Stimulated activated CD4-positive, alpha-beta T cell treated with anti-CD3 and anti-CD28 coated beads, Interleukin-12 subunit alpha, Interleukin-12 subunit beta, amount 100 ng/mL, for 24 hours (primary cell): ENCODE measurements at regions not wholly inside any gene's neighbourhood (a gene's known extent, or its start where the extent isn't known, plus 50 kb on each side); places are given as distances from the start of the nearest gene placed in this dataset.

ENCODE experiments used
- DNase-seq, 2 experiments: peaks; one replicate each; pipeline ENCODE4 v3.0.0-alpha.2; 2020; ENCODE audit warnings: low read depth in 2 of 2

- no peak for DNase-seq
Measured at GRCh38 chr6:28736121-28736520, 187.7 kb downstream of the TRIM27 start.

- no peak for DNase-seq
Measured at GRCh38 chr6:28737750-28738395, 185.9 kb downstream of the TRIM27 start.

DNA sequence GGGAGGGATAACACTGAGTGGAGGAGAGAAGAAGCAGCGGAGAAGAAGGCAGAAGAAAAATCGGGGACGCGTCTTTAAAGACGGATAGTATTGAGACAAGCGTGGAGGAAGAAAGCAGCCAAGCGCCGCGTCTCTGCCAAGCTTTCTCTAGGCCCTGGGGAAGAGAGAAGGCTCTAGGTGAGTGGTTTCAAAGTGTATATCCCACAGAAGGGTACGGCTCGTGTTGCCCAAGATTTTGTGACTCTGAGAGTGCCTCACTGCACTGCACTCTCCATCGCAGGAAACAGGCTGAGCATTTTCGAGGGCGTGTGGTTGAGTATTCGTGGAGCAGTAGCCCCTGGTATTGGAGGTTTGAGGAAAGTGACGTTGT lies 185.4 kb downstream of the TRIM27 start:
- no peak for DNase-seq

GRCh38 chr6:28741363-28741762 lies 182.4 kb downstream of the TRIM27 start:
- DNase-seq = no peak

DNA sequence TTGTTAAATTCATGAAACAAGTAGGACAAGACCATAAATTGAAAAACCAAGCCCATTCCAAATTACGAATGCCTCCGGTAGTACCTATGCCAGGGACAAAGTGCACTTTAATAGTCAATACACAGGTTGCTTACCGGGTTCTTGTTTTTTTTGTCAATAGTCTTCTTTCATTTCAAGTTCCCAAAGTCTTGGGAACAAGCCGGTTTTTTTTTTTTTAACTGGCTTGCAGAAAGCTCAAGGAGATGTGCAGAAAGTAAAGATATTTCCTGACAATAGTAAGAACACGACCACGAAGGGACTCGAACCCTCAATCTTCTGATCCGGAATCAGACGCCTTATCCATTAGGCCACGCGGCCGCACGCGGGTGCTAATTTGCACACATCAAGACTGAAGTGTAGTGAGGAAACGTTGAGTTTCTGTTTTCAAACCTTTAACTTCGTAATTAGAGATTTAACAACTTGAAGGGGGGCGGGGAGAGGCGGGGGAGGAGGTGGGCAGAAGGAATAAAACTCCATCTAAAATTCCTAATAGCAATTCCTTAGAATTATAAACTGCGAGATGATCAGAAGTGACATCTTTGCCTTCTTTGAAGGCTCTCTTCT lies 181.0 kb downstream of the TRIM27 start:
- peak in 1 of 2 experiments; percentile 47 for DNase-seq

DNA sequence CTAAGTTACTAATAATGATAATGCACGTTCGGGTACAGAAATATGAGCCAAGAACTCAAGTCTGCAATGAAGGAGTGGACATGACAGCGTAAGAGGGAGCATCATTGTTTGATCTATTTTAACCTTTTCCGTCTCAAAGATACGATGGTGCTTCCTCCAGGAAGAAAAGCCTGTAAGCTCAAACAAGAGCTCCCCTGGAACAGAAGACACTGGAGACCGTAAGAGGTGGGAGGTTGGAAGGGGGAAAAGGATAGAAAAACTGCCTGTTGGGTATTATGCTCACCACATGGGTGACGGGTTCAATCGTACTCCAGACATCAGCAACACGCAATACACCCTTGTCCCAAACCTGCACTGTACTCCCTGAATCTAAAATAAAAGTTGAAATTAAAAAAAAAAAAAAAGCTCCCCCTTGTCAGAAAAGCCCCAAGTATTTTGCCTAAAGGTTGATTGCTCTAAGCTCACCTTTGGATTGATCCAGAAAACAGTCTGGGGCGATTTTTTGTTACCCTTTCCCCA lies 180.5 kb downstream of the TRIM27 start:
- no peak for DNase-seq

DNA sequence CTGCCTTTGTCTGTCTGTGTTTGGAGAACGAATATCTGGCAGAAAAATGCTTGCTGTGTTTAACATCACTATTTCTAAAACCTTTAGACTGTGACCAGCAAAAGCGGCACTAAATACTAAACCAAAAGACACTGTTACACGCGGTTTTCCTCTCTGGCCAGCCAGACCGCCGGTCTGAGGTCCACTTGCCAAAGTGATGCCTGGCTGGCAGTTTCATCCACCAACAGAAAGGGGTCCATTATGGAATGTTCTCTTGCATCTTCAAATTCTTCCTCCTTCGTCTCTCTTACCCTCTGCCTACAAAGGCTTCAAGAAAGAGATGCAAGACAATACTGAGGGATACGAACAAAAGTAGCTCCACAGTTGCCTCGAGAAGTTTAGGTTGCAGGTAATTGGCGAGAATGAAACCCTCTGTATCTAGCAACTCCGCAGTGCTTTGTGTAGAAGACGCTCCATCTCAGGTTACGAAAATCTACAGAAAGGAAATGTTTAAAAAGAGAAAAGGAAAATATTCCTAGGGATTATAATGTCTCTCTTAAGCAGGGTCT lies 176.6 kb downstream of the TRIM27 start:
- no peak for DNase-seq

- DNase-seq = no peak
Measured at GRCh38 chr6:28747631-28748157, 176.1 kb downstream of the TRIM27 start.

GRCh38 chr6:28748192-28748591 lies 175.6 kb downstream of the TRIM27 start:
- DNase-seq = no peak

- DNase-seq = no peak
Measured at GRCh38 chr6:28750926-28751458, 172.8 kb downstream of the TRIM27 start.

DNA sequence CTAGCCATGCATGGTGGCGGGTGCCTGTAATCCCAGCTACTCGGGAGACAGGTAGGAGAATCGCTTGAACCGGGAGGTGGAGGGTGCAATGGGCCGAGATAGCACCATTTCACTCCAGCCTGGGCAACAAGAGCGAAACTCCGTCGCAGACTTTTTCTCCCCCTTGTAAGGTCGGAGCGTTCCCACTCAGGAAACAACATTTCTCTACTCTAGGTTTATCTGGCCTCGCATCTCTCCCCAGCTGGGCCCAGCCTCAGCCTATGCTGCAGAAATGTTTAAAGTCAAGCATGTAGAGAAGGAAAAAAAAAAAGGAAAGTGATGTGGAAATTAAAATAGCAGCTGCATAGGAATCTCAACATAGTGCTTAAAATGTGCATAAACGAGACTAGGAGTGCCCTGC lies 172.3 kb downstream of the TRIM27 start:
- no peak for DNase-seq

- no peak for DNase-seq
Measured at GRCh38 chr6:28751963-28752350, 171.8 kb downstream of the TRIM27 start.

- DNase-seq = no peak
Measured at GRCh38 chr6:28757429-28758045, 166.2 kb downstream of the TRIM27 start.

DNA sequence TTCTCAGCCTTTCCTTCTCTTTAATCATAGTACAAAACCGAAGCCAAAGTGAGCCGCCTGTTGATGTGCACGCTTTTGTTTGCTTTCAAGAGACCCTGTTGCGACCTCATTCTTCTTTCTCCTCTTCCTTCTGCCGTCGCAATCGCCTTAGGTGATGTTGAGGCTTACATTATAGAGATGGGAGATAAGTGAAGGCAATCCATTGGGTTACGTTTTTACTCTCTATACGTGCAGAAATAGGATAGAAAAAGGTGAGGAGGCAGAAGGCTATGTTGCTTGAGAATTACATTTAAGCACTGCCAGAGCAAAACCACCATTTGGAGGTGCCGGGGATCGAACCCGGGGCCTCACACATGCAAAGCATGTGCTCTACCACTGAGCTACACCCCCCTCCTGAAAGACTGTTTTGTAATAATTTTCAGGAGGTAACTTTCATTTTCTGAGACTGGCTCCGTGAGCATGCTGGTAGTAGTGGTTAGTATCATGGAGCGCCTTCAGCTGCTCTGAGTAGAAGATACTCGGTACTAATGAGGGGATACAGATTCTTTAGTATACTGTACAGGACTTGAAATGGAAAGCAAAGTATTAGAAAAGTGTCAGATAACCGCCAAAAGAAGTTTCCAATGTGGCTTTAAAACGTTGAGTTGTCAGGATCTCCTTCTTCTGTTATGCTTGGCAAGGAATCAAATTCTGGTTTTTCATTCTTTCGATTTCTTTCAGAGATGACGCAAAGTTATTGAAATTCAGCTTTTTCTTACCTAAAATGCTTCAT lies 165.6 kb downstream of the TRIM27 start:
- DNase-seq = no peak

- DNase-seq = no peak
Measured at GRCh38 chr6:28758818-28759235, 165.0 kb downstream of the TRIM27 start.

- DNase-seq = no peak
Measured at GRCh38 chr6:28764014-28764723, 159.6 kb downstream of the TRIM27 start.

DNA sequence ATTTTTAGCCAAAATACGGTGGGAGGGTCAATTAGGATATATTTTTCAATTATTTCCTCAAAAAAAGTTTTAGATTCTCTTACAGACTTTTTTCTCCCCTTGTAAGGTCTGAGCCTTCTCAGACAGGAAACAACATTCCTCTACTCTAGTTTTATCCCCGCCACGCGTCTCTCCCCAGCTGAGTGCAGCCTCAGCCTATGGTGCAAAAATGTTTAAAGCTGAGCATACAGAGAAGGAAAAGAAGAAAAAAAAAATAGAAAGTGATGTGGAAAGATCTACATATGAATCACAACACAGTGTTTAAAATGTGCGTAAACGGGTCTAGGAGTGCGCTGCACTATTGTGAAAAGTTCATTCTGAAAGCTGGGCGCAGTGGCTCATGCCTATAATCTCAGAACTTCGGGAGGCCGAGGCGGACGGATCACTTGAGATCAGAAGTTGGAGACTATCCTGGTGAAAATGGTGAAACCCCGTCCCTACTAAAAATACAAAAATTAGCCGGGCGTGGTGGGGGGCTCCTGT lies 159.0 kb downstream of the TRIM27 start:
- DNase-seq = no peak

DNA sequence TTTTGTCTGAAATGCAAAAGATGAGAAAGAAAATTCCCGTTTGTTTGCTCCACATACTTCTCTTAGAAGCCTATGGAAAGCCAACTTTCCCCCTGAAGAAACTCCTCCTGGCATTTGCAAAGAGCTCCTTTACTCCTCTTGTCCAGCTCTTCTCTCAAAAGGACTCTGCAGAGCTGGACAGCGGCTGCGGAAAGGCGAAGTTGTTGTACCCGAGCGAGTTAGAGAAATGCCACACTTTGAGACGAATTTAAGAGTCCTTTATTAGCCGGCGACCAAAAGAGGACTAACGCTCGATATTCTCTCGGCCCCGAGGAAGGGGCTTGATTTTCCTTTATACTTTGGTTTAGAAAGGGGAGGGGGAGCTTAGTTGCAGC lies 157.8 kb downstream of the TRIM27 start:
- DNase-seq = no peak

DNA sequence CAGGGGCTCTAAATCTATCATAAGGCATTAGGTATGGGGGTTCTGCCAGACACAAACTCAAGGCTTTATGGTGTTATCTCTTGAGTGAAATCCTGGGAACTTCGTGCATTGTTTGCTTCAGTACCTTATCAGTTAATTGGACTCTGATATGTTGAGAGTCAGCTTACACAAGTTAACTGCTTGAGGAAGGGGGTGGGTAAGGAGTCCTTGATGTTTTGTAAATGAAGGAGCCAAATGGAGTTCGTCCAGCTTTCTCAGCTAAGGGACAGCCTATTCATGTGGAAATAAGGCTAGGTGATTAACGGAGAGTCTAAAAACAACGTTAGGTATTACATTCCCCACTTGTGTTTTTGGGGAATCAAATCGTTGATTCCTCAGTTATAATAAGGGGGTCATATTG lies 157.4 kb downstream of the TRIM27 start:
- no peak for DNase-seq

DNA sequence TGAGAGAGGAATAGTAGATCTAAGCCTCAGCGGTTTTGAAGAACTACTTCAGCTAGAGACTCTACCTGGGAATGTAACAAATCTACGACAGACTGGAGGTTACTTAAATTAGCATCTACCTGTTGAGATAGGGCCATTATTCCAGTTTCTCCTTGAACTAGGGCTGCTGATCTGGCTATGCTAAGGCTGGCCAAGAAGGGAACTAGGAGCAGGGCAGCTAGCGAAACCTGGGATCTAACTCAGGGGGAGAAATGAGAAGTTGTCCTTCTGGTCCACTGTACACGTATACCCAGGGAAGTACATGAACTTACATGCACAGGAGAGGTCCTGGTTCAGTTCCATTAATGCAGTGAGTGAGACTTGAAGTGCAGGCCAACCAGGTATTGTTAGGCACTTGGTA lies 156.7 kb downstream of the TRIM27 start:
- no peak for DNase-seq

DNA sequence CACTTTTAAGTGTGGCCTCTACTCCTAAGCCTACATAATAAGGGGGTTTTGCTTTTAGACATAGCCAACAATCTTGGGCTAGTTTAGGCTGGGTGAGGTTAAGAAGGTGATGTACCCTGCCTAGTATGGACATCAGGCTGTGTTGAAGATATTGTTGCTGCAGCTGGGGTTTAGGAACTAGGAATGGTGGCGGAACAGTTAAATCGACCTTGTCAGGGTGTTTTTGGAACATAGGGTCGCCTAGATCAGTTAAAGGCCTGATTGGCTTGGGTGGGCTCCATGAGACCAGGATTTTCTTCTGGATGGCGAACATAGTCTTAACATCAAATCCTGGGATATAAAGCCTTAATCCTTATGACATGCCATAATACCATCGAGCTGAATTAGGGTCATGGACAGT lies 156.1 kb downstream of the TRIM27 start:
- no peak for DNase-seq
